ENCODE measurements at regions not wholly inside any gene's neighbourhood (a gene's known extent, or its start where the extent isn't known, plus 50 kb on each side); places are given as distances from the start of the nearest gene placed in this dataset.

GRCh38 chr1:163013826-163014600 is 55.1 kb upstream of the RGS4 start:
- no peak for DNase-seq

DNA sequence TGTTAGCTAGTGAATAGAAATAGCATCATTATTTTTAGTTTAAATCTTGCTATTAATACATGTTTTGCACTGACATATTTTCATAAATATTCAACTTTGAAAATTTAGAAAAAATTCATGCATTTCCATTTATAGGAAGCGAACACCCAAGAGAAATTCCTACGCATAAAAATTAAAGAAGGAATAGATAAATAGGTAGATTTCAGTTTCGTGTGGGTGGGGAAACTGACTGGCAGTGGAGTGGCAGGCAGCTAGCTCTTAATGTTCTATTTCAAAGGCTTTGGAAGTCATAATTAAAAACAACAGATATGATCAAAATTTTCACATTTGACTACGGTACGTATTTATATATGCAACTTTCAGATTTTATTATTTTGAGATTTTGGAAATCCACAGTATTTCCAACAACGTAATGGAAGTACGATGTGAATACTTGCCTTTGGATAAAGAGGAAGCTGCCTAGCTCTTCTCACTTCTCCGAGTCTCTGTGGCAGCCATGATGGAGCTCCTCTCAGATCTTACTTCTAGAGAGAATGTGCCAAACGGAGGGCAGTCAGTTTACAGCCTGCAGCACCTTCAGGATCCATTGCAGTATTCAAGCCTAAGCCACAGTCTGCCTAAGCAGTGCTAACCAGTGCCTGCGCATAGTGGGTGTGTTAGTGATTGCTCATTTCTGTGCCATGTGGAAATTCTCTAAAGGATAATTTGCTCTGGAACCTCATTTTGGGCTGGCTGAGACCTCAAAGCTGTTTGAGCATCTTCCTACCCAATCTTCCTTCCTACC is 62.9 kb upstream of the RGS4 start:
- DNase-seq = no peak

DNA sequence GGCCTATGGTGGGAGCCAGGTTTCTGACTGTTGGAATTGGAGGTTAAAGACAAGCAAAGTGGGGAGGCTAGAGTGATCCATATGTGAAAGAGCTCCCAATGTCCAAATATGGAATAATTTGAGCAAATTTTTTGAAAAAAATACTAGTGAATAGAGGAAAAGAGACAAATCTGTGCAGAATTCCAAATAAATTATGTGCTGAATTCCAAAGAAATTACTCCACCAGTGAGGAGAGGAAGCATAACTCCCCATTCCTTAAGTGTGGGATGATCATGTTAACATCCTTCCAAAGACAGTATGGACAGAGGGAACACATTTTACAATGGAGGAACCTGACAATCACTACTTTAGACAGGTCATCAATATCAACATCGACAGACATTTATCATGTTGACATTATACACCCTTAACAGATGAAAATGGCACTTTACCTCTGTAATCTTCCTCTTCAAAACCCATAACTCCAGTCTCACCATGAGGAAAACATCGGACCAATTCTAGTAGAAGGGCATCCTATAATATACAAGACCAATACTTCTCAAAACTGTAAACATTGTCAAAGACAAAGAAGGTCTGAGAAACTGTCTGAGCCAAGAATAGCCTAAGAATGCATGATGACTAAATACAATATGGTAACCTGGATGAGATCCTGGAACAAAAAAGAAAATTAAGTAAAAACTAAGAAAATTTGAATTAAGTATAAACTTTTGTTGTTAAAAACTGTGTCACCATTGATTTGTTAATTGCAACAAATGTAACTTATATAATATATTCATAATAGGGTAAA is 71.5 kb upstream of the RGS4 start:
- peak; percentile 87 for DNase-seq

- DNase-seq = no peak
Observed at GRCh38 chr1:162996261-162996660, 72.9 kb upstream of the RGS4 start.

DNA sequence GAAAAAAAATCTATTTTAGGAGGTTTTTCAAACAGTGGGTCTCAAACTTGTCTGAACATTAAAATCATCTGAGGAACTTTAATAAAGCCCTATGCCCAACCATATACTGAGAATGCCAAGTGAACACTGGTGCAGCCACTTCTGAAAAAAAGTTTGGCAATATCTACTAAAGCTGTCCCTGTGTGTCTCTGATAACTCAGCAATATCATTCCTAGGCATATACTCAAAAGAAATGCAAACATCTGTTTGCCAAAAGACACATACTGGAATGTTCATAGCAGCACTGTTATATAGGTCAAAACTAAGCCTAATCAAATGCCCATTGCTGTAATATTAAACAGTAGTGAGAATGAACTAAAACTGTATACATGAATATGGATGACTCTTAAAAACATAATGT is 74.2 kb upstream of the RGS4 start:
- peak; percentile 67 for DNase-seq

GRCh38 chr1:162993846-162994245 is 75.3 kb upstream of the RGS4 start:
- no peak for DNase-seq

DNA sequence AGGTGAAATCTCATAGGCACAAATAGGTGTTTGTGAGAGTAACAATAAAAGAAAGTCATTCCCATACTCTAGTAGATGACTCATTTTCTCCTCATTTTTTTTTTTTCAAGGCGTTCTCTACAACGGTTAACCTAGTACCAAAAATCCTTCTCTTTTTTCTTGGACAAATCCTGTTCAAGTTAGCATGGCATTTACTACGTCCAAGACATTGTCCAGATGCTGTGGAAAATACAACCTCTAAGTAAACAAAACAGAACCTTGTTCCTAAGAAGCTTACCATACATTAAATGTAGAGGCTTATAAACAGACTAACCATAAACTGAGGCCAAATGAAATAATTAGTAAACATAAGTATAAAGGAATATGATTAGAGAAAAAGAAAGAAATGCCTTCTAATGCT is 76.2 kb upstream of the RGS4 start:
- no peak for DNase-seq

DNA sequence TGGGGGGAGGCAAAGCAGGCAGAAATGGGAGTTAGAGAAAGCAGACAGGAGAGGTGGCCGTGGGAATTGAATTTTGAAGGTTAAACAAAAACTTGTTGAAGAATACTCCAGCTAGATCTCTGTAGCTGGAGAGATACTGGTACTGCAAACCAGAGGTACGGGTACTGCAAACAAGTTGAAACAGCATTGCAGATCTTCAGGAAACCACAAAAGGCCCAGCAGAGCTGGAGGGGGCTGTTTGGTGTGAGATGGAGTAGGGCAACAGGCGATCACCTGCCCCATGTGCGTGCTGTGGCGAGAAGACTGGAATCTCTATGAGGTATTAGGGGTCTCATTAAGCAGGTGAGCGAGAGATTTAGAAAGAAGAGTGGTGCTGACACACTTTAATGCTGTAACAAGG is 77.7 kb upstream of the RGS4 start:
- DNase-seq = no peak

DNA sequence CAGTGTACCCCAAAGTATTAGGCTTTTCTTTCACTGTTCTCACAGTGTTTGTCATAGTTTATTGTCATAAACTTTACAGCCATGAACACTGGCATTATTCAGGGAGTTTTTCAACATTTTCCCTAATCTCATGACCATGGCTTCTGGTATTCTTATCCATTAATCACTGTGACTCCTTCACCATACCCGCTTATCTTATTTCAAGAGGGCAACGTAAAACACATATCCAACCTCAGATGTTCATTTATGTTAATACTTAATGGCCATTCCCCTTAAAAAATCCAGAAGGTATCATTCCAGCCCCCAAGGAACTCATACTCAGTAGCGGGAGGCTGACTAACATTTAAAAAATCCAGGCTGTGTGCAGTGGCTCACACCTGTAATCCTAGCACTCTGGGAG is 78.5 kb upstream of the RGS4 start:
- DNase-seq = no peak

DNA sequence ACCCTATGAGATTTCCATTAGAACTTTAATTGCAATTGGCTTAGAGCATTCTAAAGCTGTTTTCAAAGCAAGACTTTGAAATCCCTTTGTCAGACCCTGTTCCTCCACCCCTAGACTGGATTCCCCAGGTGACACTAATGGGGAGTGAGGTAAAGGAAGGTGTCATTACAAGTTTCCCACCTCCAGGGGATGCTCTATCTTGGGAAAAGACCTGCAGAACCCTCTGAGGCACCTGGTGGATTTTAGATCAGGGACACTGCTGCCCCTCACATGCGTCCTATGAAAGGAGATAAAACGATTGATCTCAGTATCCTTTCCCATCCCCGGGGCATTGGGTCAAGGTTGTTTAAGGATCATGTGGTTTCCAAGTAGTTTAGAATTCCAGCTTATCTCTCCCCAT is 80.3 kb upstream of the RGS4 start:
- no peak for DNase-seq

GRCh38 chr1:162987866-162988265 is 81.3 kb upstream of the RGS4 start:
- peak; percentile 67 for DNase-seq

GRCh38 chr1:162985816-162986435 is 83.2 kb upstream of the RGS4 start:
- DNase-seq = peak; percentile 33

- peak; percentile 52 for DNase-seq
Observed at GRCh38 chr1:162984699-162985098, 84.5 kb upstream of the RGS4 start.

- DNase-seq = no peak
Observed at GRCh38 chr1:162983671-162984425, 85.3 kb upstream of the RGS4 start.

GRCh38 chr1:162982364-162982763 is 86.8 kb upstream of the RGS4 start:
- DNase-seq = no peak

DNA sequence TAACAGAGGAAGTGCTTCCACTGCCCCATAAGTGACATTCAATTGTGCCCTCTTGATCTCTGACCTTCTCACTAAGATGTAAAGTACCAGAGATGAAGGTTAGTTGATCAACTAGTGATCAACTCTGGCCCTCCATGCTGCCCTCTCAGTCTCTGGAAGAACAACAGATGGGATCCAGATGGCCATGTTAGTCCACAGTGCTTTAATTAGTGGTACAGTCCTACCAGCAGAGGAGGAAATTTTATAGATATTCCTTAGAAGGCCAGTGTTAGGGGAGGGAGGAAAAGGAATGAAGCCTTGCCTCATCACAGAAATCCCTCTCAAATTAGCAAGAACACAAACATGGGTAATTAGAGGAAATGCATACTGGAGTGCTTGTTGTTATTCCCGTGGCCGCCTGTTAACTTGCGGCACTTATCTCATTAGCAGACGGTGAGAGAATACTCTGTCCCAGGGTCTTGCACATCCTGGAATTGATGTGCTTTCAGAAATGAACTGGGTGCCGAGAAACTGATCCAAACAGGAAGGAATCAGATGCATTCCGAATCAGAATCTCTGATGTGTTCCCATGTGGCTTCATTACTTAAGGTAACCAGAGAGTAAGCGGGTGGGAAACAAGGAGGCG is 91.1 kb upstream of the RGS4 start:
- peak; percentile 51 for DNase-seq

DNA sequence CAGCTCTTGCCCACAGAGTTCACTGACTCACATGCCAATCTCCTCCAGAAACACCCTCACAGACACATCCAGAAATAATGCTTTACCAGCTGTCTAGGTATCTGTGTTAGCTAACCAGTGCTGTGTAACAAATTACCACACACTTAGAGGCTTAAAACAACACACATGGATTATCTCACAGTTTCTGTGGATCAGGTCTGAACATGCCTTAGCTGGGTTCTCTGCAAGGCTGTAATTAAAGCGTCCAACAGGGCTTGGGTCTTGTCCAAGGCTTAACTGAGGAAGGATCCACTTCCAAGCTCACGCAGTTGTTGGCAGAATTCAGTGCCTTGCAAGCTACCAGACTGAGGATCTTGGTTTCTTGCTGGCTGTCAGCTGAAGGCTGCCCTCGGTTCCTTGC is 92.5 kb upstream of the RGS4 start:
- no peak for DNase-seq

GRCh38 chr1:162974810-162975209 is 94.4 kb upstream of the RGS4 start:
- no peak for DNase-seq

- peak; percentile 93 for DNase-seq
Observed at GRCh38 chr1:162973381-162973795, 95.8 kb upstream of the RGS4 start.

GRCh38 chr1:162972773-162973172 is 96.4 kb upstream of the RGS4 start:
- peak; percentile 55 for DNase-seq

DNA sequence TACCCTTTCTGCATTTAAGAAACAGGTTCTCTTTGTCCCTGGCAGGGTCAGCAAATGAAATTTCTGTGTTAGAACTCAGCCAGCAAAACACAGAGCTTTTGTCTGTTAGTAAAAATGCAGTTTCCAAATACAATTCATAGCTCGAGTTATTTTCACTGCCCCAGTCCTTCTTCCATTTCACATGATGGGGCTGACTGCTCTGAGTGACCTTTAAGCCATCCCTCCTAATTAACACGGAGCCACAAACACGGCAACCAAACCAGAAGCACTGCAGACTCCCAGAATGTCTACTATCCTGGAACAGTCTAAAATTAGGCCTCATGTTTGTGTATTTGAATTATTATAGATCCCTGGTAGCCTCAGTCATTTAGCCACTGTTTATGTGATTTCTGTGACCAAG is 99.1 kb upstream of the RGS4 start:
- DNase-seq = no peak

DNA sequence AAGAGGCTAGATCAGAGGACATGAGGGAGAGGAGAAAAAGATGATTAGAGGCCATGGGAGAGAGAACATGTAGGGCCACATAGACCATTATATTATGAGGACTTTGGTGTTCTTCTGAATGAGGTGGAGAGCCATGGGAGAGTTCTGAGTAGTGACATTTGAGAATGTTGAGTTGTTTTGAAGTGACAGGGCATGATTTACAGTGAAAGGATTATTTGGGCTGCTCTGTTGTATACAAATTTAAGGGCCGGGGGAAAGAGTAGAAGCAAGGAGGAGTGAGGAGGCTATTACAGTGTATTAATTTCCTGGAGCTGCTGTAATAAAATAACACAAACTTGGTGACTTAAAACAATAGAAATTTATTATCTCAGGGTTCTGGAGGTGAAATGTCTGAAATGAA is 102.5 kb upstream of the RGS4 start:
- DNase-seq = no peak
